Endothelial cell (in vitro differentiated cells): ENCODE measurements at regions not wholly inside any gene's neighbourhood (a gene's known extent, or its start where the extent isn't known, plus 50 kb on each side); places are given as distances from the start of the nearest gene placed in this dataset.

Experiments
- DNase-seq: peaks from one replicate; pipeline ENCODE4 v3.0.0; 2021; ENCODE audit warnings: low spot score
- H3K27ac Mint-ChIP-seq: one replicate; pipeline ENCODE4 v1.8.0; 2021; ENCODE audit warnings: mixed read lengths, inconsistent platforms; ENCODE audit not compliant: unreplicated experiment
- H3K27me3 Mint-ChIP-seq: one replicate; pipeline ENCODE4 v1.8.0; 2021; ENCODE audit warnings: mild to moderate bottlenecking, moderate library complexity, mixed read lengths, inconsistent platforms; ENCODE audit not compliant: unreplicated experiment
- H3K36me3 Mint-ChIP-seq: one replicate; pipeline ENCODE4 v1.8.0; 2021; ENCODE audit warnings: mild to moderate bottlenecking, low read depth, mixed read lengths, inconsistent platforms; ENCODE audit not compliant: unreplicated experiment
- H3K4me1 Mint-ChIP-seq: one replicate; pipeline ENCODE4 v1.8.0; 2021; ENCODE audit warnings: mild to moderate bottlenecking, mixed read lengths, inconsistent platforms; ENCODE audit not compliant: unreplicated experiment
- H3K4me3 Mint-ChIP-seq: one replicate; pipeline ENCODE4 v1.8.0; 2021; ENCODE audit warnings: mild to moderate bottlenecking, mixed read lengths, inconsistent platforms; ENCODE audit not compliant: unreplicated experiment
- H3K9me3 Mint-ChIP-seq: one replicate; pipeline ENCODE4 v1.8.0; 2021; ENCODE audit warnings: mixed read lengths, inconsistent platforms; ENCODE audit not compliant: unreplicated experiment
- TF ChIP-seq, protein P1 (sequence below): fragments of 200-600 bp; sonication (generic); IDR thresholded peaks from one replicate; pipeline ENCODE4 v1.5.0; 2021; ENCODE audit warnings: antibody characterized with exemption; ENCODE audit not compliant: unreplicated experiment

DNA sequence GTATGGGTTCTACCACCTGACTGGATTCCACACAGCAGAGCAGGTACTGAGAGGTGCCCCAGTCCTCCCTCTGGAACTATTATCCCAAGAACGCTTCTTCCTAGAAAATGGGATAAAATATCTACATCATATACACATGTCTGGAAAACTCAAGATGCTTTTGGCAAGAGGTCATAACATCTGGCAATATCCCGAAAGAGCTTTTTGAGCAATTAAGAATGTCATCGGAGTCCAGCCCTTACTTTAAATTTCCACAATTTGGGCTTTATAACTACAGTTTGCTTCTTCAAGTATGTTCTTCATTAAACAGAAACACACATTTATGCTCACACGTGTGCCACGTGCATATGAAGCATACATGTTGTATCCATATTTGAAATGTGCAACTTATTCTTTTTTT, 365.9 kb upstream of the THBS1 start:
- TF ChIP-seq, protein P1, sequence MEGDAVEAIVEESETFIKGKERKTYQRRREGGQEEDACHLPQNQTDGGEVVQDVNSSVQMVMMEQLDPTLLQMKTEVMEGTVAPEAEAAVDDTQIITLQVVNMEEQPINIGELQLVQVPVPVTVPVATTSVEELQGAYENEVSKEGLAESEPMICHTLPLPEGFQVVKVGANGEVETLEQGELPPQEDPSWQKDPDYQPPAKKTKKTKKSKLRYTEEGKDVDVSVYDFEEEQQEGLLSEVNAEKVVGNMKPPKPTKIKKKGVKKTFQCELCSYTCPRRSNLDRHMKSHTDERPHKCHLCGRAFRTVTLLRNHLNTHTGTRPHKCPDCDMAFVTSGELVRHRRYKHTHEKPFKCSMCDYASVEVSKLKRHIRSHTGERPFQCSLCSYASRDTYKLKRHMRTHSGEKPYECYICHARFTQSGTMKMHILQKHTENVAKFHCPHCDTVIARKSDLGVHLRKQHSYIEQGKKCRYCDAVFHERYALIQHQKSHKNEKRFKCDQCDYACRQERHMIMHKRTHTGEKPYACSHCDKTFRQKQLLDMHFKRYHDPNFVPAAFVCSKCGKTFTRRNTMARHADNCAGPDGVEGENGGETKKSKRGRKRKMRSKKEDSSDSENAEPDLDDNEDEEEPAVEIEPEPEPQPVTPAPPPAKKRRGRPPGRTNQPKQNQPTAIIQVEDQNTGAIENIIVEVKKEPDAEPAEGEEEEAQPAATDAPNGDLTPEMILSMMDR, result no peak
- H3K36me3 Mint-ChIP-seq, result peaks cover 4% of the 10 kb centered on the region
- no peaks in the 10 kb centered on the region for H3K9me3 Mint-ChIP-seq
- no peaks in the 10 kb centered on the region for H3K4me1 Mint-ChIP-seq
- DNase-seq, result no peak
- no peak overlapping the region for H3K27ac Mint-ChIP-seq
- no peaks in the 10 kb centered on the region for H3K27me3 Mint-ChIP-seq
- H3K4me3 Mint-ChIP-seq, result no peak overlapping the region

DNA sequence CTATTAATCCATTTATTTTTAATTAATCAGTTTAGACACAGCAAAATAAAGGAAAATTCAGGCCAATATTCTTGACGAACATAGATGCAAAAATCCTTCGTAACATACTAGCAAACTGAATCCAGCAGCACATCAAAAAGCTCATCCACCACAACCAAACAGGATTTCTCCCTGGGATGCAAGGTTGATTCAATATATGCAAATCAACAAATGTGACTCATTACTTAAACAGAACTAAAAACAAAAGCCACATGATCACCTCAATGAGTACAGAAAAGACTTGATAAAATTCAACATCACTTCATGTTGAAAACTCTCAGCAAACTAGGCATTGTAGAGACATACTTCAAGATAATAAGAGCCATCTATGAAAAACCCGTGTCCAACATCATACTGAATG, 364.1 kb upstream of the THBS1 start:
- peaks cover 2% of the 10 kb centered on the region for H3K27me3 Mint-ChIP-seq
- H3K4me1 Mint-ChIP-seq, result no peaks in the 10 kb centered on the region
- peaks cover 4% of the 10 kb centered on the region for H3K36me3 Mint-ChIP-seq
- DNase-seq, result no peak
- H3K4me3 Mint-ChIP-seq, result no peak overlapping the region
- H3K27ac Mint-ChIP-seq, result no peak overlapping the region
- no peaks in the 10 kb centered on the region for H3K9me3 Mint-ChIP-seq
- TF ChIP-seq, protein P1, result no peak

DNA sequence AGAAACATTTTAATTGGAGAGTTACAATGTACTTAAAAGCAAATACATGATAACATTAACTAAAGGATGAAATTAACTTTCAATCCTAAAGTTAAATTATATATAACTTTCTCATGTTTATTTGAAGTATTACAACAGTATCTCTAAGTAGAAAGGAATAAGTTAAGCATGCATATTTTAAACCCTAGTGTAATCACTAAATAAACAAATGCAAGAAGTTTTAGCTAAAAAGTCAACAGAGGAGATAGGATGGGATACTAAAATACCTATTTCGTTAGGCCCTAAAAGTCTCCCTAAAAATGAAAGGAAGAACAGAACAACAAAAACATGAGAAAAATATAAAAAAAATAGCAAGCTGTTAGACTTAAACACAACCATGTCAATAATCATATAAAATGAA, 361.3 kb upstream of the THBS1 start:
- Mint-ChIP-seq H3K27me3 (peaks cover 2% of the 10 kb centered on the region), H3K4me3 (no peak overlapping the region), H3K27ac (no peak overlapping the region), H3K9me3 (no peaks in the 10 kb centered on the region), H3K36me3 (no peaks in the 10 kb centered on the region), H3K4me1 (no peaks in the 10 kb centered on the region)
- TF ChIP-seq, protein P1, result no peak
- DNase-seq, result no peak

DNA sequence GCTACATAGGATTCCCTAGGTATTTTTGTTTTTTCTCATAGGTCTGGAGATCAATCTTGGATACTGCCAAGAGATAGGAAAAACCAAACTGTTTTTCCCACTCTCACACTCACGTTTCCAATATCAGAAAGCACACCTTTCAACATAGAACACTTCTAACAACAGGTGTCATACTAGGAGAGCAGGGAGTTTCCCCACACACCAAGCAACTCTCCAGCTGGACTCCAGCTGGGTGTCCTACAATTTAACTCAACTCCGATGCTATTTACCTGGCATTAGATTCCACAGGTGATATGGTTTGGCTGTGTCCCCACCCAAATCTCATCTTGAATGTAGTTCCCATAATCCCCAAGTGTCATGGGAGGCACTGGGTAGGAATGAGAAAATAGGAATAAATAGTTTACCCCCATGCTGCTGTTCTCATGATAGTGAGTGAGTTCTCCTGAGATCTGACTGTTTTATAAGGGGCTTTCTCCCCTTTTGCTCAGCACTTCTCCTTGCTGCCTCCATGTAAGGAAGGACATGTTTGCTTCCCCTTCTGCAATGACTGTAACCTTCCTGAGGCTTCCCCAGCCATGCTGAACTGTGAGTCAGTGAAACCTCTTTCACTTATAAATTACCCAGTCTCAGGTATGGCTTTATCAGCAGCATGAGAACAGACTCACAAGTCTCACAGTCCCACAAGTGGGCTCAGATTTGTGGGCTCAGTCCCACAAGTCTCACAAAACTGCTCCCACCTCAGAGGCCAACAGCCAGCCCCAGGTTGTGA, 354.5 kb upstream of the THBS1 start:
- Mint-ChIP-seq H3K4me3 (no peak overlapping the region), H3K9me3 (no peaks in the 10 kb centered on the region), H3K27ac (no peak overlapping the region), H3K27me3 (peaks cover 3% of the 10 kb centered on the region), H3K4me1 (peaks cover 12% of the 10 kb centered on the region), H3K36me3 (no peaks in the 10 kb centered on the region)
- TF ChIP-seq, protein P1, result no peak
- DNase-seq, result no peak

DNA sequence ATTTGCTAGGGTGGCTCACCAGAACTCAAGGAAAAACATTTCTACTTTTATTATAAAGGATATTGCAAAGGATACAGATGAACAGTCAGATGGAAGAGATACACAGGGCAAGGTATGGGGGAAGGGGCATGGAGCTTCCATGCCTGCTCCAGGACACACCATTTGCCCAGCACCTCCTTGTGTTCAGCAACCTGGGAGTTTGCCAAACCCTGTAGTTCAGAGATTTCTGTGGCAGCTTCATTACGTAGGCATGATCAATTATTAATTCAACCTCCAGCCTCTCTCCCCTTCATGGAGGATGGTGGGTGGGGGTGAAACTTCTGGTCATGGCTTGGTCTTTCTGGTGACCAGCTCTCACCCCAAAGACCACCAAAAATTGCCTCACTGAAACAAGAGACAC, 353.9 kb upstream of the THBS1 start:
- H3K27ac Mint-ChIP-seq, result no peak overlapping the region
- DNase-seq, result no peak
- TF ChIP-seq, protein P1, result no peak
- no peaks in the 10 kb centered on the region for H3K36me3 Mint-ChIP-seq
- peaks cover 16% of the 10 kb centered on the region for H3K4me1 Mint-ChIP-seq
- H3K27me3 Mint-ChIP-seq, result peaks cover 1% of the 10 kb centered on the region
- no peaks in the 10 kb centered on the region for H3K9me3 Mint-ChIP-seq
- no peak overlapping the region for H3K4me3 Mint-ChIP-seq
